ENCODE measurements at regions not wholly inside any gene's neighbourhood (a gene's known extent, or its start where the extent isn't known, plus 50 kb on each side); places are given as distances from the start of the nearest gene placed in this dataset.

DNA sequence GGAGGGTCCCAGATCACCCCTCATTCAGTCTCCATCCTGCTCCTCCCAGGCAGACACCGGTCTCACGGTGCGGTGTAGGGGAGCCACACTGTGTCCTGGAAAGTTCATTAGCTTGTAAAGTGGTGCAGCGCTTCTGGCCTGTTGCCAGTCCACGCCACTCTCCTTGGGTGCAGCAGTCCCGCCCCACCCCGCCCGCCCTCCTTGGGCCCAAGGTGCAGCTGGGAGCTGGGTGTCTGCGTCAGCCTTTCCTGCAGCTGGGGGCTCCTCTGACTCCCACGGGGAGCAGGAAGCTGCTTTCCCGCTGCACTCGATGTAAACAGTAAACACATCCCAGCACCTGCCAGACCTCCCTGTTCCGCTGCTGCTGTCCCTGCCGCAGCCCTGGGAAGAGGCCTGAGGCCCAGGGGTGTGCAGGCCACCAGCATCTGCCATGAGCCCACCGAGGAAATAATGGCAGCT, 53.8 kb upstream of the ASB18 start:
- FAIRE-seq (no peak), DNase-seq (ENCODE audit: extremely low spot score, insufficient read length, low read depth) (no peak)

GRCh38 chr2:236318401-236318800, 54.2 kb upstream of the ASB18 start:
- FAIRE-seq (no peak), DNase-seq (ENCODE audit: extremely low spot score, insufficient read length, low read depth) (no peak)

- no peak for FAIRE-seq
- no peak for DNase-seq (ENCODE audit: extremely low spot score, insufficient read length, low read depth)
Observed at GRCh38 chr2:236319036-236319435, 54.8 kb upstream of the ASB18 start.

DNA sequence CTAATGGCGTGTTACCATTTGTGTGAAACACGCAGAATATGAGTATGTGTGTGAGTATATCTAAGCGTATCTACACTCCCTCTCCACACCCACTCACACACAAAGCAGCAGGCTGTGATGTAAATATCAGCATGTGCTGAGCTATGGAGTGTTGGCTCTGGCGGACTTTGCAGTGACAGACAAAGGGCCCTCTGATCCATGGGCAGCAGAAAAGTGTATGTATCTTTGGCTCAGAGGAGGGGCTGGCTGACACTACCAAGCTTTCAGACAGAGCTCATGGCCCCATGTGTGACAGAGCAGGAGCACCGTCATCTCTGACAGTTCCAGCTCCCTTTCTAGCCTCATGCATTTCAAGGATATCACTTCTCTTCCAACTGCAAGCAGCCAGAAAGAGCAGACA, 57.2 kb upstream of the ASB18 start:
- FAIRE-seq: no peak

GRCh38 chr2:236333417-236334121, 69.4 kb upstream of the ASB18 start:
- FAIRE-seq (no peak), DNase-seq (ENCODE audit: extremely low spot score, insufficient read length, low read depth) (no peak)

More for the DNA sequence above, 57.2 kb upstream of the ASB18 start:
- no peak for DNase-seq (ENCODE audit: extremely low spot score, insufficient read length, low read depth)

- FAIRE-seq (no peak), DNase-seq (ENCODE audit: extremely low spot score, insufficient read length, low read depth) (no peak)
Observed at GRCh38 chr2:236334122-236334876, 70.1 kb upstream of the ASB18 start.

DNA sequence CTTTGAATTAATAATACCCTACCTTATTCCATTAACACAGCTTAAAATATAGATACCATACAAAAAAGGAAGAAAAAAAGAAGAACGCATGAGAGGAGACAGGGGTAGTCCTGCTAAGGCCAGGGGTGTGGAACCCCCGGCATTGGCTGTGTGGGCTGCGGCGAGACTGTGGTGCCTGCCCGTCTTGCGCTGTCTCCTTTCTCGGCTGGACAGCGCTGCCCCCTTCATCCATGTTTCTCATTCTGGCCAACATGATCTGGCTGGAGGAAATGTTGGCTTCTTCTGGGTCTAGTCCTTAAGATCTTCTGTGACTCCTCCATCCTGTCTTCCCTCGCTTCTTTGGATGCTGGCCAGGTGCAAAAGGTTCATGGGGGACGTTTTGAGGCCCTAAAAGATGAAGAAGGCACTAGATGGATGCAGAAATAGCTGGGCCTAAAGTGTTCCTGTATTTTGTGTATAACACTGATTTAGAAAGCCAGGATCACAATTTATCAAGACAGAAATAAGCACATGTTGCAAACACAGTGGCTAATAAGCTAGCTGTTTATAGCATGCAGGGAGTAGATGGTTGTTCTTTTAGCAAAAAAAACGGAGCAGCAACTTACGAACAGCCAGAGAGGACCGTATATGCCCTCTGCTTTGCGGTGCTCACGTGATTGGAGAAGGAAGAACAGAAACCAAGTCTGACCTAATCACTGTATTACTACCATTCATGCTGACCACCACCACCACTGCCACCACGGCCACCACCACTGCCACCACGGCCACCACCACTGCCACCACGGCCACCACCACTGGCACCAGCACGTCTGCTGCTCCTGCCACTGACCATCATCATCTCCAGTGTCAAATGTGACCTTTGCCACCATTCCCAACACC, 71.7 kb upstream of the ASB18 start:
- FAIRE-seq: no peak
- no peak for DNase-seq (ENCODE audit: extremely low spot score, insufficient read length, low read depth)

DNA sequence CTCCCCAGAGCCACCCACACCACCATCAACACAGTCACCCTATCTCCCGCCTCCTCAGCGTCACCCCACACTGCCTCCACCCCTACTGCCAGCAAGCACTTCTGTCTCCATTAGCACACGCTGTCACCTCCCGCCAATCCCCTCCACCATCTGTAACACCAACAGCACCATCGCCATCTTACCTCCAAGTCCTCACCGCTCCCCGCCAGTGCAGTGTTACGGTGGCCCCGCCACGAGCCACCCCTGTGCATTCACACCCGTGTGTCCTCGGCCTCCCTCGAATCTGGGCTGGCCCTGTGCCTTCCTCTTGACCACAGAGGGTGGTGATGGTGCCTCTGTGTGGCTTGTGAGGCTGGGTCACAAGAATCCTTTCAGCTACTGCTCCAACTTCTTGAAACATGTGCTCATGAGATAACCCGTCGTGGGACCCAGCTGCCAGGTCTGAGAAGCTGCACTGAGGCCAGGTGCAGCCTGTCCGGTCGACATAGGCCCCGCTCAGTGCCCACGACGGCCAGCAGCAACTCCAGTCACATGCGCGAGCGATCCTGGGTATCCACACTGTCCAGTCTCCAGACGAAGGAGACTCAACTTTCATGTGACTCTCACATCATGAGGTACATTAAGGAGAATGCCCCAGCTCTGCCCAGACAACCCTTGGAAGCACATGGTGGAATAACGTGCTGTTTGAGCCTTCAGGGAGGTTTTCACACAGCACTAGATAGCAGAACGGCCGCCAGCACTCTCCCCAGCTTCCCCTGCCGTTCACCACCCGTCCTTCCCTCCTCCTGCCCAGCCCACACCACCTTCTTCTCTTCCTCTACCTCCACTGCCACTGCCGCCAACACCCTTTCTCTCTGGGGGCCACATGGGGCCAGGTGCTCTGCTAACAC, 72.6 kb upstream of the ASB18 start:
- no peak for FAIRE-seq
- no peak for DNase-seq (ENCODE audit: extremely low spot score, insufficient read length, low read depth)

DNA sequence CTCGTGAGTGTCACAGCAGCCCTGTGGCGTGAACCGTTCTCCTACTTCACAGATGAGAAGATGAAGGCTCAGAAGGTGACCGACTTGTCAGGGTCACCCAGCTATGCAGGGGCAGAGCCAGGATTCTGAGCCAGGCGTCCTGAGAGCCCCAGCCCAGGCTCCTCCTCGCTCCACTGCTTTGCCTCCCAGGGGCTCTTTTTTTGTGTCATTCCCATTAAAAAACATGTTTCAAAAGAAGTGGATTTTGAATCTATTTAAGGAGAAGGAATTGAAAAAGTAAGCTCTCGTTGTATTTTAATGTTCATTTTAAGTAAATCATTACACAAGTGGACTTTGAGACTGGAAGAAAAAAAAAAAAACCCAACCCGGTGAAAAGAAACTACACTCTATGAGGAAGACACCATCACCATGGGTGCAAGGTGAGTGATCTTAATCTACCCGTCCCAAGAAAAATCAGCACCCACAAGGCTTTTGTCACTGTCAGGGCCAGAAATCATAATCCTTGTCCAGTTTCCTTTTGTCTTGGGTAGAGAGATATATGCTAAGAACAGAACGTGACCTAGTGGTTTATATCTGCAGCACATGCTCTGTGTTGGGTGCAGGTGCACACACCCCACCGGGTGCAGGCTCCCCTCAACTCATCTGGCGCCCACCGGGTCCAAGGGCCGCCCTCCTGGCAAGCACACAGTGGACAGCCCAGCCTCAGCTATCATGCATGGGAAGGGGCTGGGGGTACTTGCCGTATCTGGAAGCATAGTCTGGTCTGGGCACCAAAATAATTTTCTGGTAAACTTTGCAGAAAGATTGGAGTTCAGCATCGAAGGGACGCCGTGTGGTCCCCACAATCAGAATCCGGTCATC, 73.5 kb upstream of the ASB18 start:
- no peak for DNase-seq (ENCODE audit: extremely low spot score, insufficient read length, low read depth)
- FAIRE-seq: no peak

- FAIRE-seq (no peak), DNase-seq (ENCODE audit: extremely low spot score, insufficient read length, low read depth) (no peak)
Observed at GRCh38 chr2:236338495-236339184, 74.4 kb upstream of the ASB18 start.

- DNase-seq (ENCODE audit: extremely low spot score, insufficient read length, low read depth): no peak
- no peak for FAIRE-seq
Observed at GRCh38 chr2:236340251-236340650, 76.0 kb upstream of the ASB18 start.

DNA sequence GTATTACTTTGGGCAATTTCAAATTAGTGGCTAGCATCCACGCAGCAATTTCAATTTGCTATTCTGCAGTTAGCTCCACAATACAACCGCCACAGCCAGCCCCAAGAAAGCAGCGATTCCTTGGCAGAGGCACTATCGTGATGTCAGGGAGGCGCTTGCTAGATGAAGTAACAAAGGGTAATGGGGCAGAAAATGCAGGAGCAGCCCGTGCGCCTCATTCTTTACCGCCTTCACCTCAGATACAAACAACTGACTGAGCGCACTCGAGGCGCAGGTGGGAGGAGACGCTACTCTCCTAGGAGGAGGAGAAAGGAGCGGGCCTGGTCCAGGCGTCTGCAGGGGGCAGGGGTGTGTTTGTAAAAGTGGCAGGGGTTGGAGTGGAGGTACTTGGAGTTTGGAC, 76.9 kb upstream of the ASB18 start:
- FAIRE-seq: no peak

GRCh38 chr2:236341721-236342120, 77.5 kb upstream of the ASB18 start:
- DNase-seq (ENCODE audit: extremely low spot score, insufficient read length, low read depth) (no peak), FAIRE-seq (no peak)

More for the DNA sequence above, 76.9 kb upstream of the ASB18 start:
- DNase-seq (ENCODE audit: extremely low spot score, insufficient read length, low read depth): no peak

DNA sequence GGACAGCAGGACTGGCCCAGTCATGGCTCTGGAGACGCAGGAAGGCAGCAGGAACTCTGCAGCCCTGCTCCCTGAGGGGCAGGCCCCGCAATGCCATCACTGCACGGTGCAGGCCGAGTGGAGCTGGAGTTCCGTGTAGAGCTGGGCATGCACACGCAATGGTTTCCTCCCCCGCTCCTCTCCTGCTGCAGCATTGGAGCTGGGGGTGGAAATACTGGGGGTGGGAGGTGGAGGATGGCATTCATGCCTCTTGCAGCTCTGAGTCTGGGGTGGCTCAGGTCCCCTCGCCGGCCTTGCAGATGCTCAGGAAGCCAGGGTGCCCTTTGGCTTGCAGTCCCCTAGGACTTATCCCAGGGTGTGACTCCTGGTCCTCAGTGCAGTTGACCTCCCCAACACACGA, 78.3 kb upstream of the ASB18 start:
- no peak for DNase-seq (ENCODE audit: extremely low spot score, insufficient read length, low read depth)
- FAIRE-seq: no peak

DNA sequence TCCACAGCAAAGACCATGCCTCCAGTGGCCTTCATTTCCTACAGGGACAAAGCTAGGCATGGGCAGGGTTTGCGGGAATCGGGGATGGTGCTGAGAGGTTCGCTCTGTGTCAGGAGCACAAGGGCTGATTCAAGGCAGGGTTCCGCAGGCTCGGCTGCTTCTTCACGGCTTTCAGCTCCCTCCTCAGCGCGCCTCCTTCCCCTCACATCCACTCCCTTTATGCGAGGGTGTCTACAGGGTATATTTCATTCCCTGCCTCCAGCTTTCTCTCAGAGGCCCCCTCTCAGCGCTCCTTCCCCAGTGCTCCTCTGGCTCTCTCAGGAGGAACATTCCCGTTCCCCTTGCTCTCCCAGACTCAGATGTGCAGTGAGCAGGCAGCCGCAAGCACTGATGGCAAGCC, 78.7 kb upstream of the ASB18 start:
- no peak for DNase-seq (ENCODE audit: extremely low spot score, insufficient read length, low read depth)
- no peak for FAIRE-seq

- peak; percentile 54 for FAIRE-seq
- DNase-seq (ENCODE audit: extremely low spot score, insufficient read length, low read depth): peak; percentile 46
Observed at GRCh38 chr2:236343400-236344161, 79.4 kb upstream of the ASB18 start.

GRCh38 chr2:236344446-236344845, 80.2 kb upstream of the ASB18 start:
- FAIRE-seq: no peak
- DNase-seq (ENCODE audit: extremely low spot score, insufficient read length, low read depth): no peak
